HCT116 (cell line): ENCODE measurements at regions not wholly inside any gene's neighbourhood (a gene's known extent, or its start where the extent isn't known, plus 50 kb on each side); places are given as distances from the start of the nearest gene placed in this dataset.

Experiments used
- ATAC-seq: fragments of 200-7000 bp; cut with Tn5 transposase; 2 replicates; pipeline ENCODE4 v1.9.1; 2020; ENCODE audit warnings: mild to moderate bottlenecking, moderate library complexity
- BruUV-seq: library from RNA; stranded (reverse); fragments of 400-500 nt; replicated peaks from 2 replicates; lab custom pipeline; 2021; lab: Mats Ljungman, UMichigan
- CTCF ChIA-PET: fragments of 300-600 bp; sonication (Branson Sonifier 250); formaldehyde crosslinking; loops from one replicate; lab custom pipeline; 2021; ENCODE audit warnings: antibody characterized with exemption; lab: Charles Lee
- POLR2A ChIA-PET: fragments of 300-600, 350-600 bp; sonication (Branson Sonifier 250); formaldehyde crosslinking; loops from one replicate; lab custom pipeline; 2021; ENCODE audit warnings: antibody characterized with exemption; lab: Charles Lee
- RAD21 ChIA-PET, 2 experiments: fragments of 300-600 bp; sonication (Branson Sonifier 250); formaldehyde crosslinking; loops; one replicate each; lab custom pipeline; 2023; ENCODE audit warnings: low total read pairs in 2 of 2; ENCODE audit not compliant: uncharacterized antibody in 2 of 2, unreplicated experiment in 2 of 2, low non-redundant PET in 1 of 2; lab: Charles Lee
- DNase-seq: peaks from one replicate; pipeline ENCODE4 v3.0.0-alpha.2; 2010; ENCODE audit warnings: low read depth, low spot score
- H2AFZ ChIP-seq: fragments of 200-600 bp; shearing (Covaris generic), sonication (generic); 2 replicates; pipeline ENCODE4 v1.6.1; 2017; ENCODE audit warnings: low read depth, mixed run types, mixed read lengths, antibody characterized with exemption, low read length; ENCODE audit not compliant: poor library complexity, severe bottlenecking
- H3K27ac ChIP-seq: 2 replicates; pipeline ENCODE4 v1.5.1; 2012; ENCODE audit warnings: low read depth, low read length
- H3K27me3 ChIP-seq: fragments of 200-600 bp; sonication (generic); 2 replicates; pipeline ENCODE4 v1.6.1; 2016; ENCODE audit warnings: mixed run types, low read length, mixed read lengths; ENCODE audit not compliant: insufficient read depth
- H3K36me3 ChIP-seq, 2 experiments: fragments of 200-500 bp in 1 of 2; fragments of 200-600 bp in 1 of 2; sonication (Bioruptor generic) in 1 of 2; sonication (generic) in 1 of 2; 2 replicates each; pipeline versions ENCODE4 v1.5.1 to v1.6.1; 2014 to 2016; ENCODE audit warnings: low read length in 2 of 2, inconsistent platforms in 1 of 2, mixed read lengths in 1 of 2, mixed run types in 1 of 2; ENCODE audit not compliant: insufficient read depth in 2 of 2, control insufficient read depth in 1 of 2
- H3K4me1 ChIP-seq, 2 experiments: fragments of 200-600 bp in 1 of 2; sonication (generic) in 1 of 2; 2 replicates each; pipeline versions ENCODE4 v1.5.1 to v1.6.1; 2012 to 2017; ENCODE audit warnings: low read length in 2 of 2, inconsistent platforms in 1 of 2, mild to moderate bottlenecking in 1 of 2, mixed read lengths in 1 of 2, mixed run types in 1 of 2, moderate library complexity in 1 of 2; ENCODE audit not compliant: insufficient read depth in 2 of 2, control insufficient read depth in 1 of 2
- H3K4me2 ChIP-seq: fragments of 200-600 bp; sonication (generic); 2 replicates; pipeline ENCODE4 v1.6.1; 2017; ENCODE audit warnings: mixed run types, low read length, mixed read lengths
- H3K4me3 ChIP-seq, 2 experiments: fragments of 200-600 bp in 1 of 2; sonication (generic) in 1 of 2; replicated peaks in 1 of 2; 2 replicates each; pipeline ENCODE4 v1.5.1; 2011 to 2016; ENCODE audit warnings: low read length in 2 of 2, control low read depth in 1 of 2, low read depth in 1 of 2, mild to moderate bottlenecking in 1 of 2, mixed read lengths in 1 of 2, mixed run types in 1 of 2
- H3K79me2 ChIP-seq: fragments of 200-600 bp; sonication (generic); 2 replicates; pipeline ENCODE4 v1.6.1; 2017; ENCODE audit warnings: mild to moderate bottlenecking, mixed run types, low read length, moderate library complexity, mixed read lengths; ENCODE audit not compliant: insufficient read depth
- H3K9ac ChIP-seq: fragments of 200-600 bp; sonication (generic); 2 replicates; pipeline ENCODE4 v1.6.1; 2016; ENCODE audit warnings: low read length, mixed read lengths
- H3K9me2 ChIP-seq: fragments of 200-600 bp; sonication (generic), shearing (Covaris generic); 2 replicates; pipeline ENCODE4 v1.6.1; 2017; ENCODE audit warnings: mixed run types, mild to moderate bottlenecking, moderate library complexity; ENCODE audit not compliant: insufficient read depth
- H3K9me3 ChIP-seq, 2 experiments: fragments of 200-500 bp in 1 of 2; fragments of 200-600 bp in 1 of 2; sonication (Bioruptor generic) in 1 of 2; sonication (generic) in 1 of 2; 2 replicates each; pipeline ENCODE4 v1.6.1; 2014 to 2017; ENCODE audit warnings: low read length in 2 of 2, mixed read lengths in 2 of 2, inconsistent platforms in 1 of 2, low read depth in 1 of 2, mild to moderate bottlenecking in 1 of 2, mixed run types in 1 of 2, moderate library complexity in 1 of 2; ENCODE audit not compliant: control insufficient read depth in 1 of 2, insufficient read depth in 1 of 2
- H4K20me1 ChIP-seq: fragments of 200-600 bp; sonication (generic), shearing (Covaris generic); 2 replicates; pipeline ENCODE4 v1.6.1; 2017; ENCODE audit warnings: mixed run types, mild to moderate bottlenecking, moderate library complexity; ENCODE audit not compliant: insufficient read depth
- CBX3 ChIP-seq: IDR thresholded peaks from 2 replicates; pipeline ENCODE4 v1.6.1; 2012; ENCODE audit warnings: low read depth
- CEBPB ChIP-seq: IDR thresholded peaks from 2 replicates; pipeline ENCODE4 v1.6.1; 2012; ENCODE audit warnings: low read depth
- EGR1 ChIP-seq: IDR thresholded peaks from 2 replicates; pipeline ENCODE4 v1.6.1; 2012; ENCODE audit warnings: low read depth
- EZH2 ChIP-seq: fragments of 200-600 bp; sonication (generic); IDR thresholded peaks from 2 replicates; pipeline ENCODE4 v1.6.1; 2017; ENCODE audit warnings: antibody characterized with exemption, mixed run types
- MAX ChIP-seq: IDR thresholded peaks from 2 replicates; pipeline ENCODE4 v1.6.1; 2012
- RAD21 ChIP-seq: IDR thresholded peaks from 2 replicates; pipeline ENCODE4 v1.6.1; 2012; ENCODE audit warnings: low read depth, mild to moderate bottlenecking
- REST ChIP-seq: IDR thresholded peaks from 2 replicates; pipeline ENCODE4 v1.6.1; 2012; ENCODE audit warnings: low read depth
- SIN3A ChIP-seq: IDR thresholded peaks from 2 replicates; pipeline ENCODE4 v1.6.1; 2012; ENCODE audit warnings: low read depth
- YY1 ChIP-seq: IDR thresholded peaks from 2 replicates; pipeline ENCODE4 v1.6.1; 2011; ENCODE audit warnings: low read length, low read depth, moderate library complexity, mild to moderate bottlenecking; ENCODE audit not compliant: insufficient replicate concordance; ENCODE audit errors: extremely low read depth
- ZBTB33 ChIP-seq: IDR thresholded peaks from 2 replicates; pipeline ENCODE4 v1.6.1; 2011; ENCODE audit warnings: mild to moderate bottlenecking, low read length, moderate library complexity; ENCODE audit not compliant: insufficient replicate concordance; ENCODE audit errors: extremely low read depth
- ZNF274 ChIP-seq: fragments of 200-500 bp; sonication (Bioruptor generic); IDR thresholded peaks from 2 replicates; pipeline ENCODE4 v1.6.1; 2014; ENCODE audit warnings: mild to moderate bottlenecking, low read depth, low read length, inconsistent platforms
- intact Hi-C: fragments of 100-400 bp; cut with micrococcal nuclease; formaldehyde crosslinking; loops from 2 replicates; pipeline ENCODE4 v1.10.0; 2022

- TF ChIP-seq ZBTB33 (no peak), YY1 (no peak), EZH2 (no peak), SIN3A (no peak), CBX3 (no peak), CEBPB (no peak), MAX (no peak), EGR1 (no peak), ZNF274 (no peak)
Observed at GRCh38 chr9:7377489-7377888, 422.1 kb downstream of the DMAC1 start (continued).

GRCh38 chr9:7376833-7377232, 422.7 kb downstream of the DMAC1 start:
- H3K4me1 ChIP-seq: no peaks in the 10 kb centered on the region
- no TSS peak for BruUV-seq
- no peak for ATAC-seq
- TF ChIP-seq EZH2: no peak
- TF ChIP-seq RAD21: no peak
- TF ChIP-seq ZNF274: no peak
- TF ChIP-seq REST: no peak
- H3K27ac ChIP-seq: no peak overlapping the region
- ChIA-PET RAD21 (no interaction called here), CTCF (no interaction called here), POLR2A (no interaction called here)
- H2AFZ ChIP-seq: no peak overlapping the region
- H4K20me1 ChIP-seq: no peaks in the 10 kb centered on the region
- H3K36me3 ChIP-seq: no peaks in the 10 kb centered on the region
- H3K4me3 ChIP-seq: no peak overlapping the region
- no peak overlapping the region for H3K4me2 ChIP-seq
- peaks cover 5% of the 10 kb centered on the region; the same call in 1 of the 2 replicates for H3K27me3 ChIP-seq
- intact Hi-C loops: no loop called here
- no peaks in the 10 kb centered on the region for H3K9me3 ChIP-seq
- H3K9ac ChIP-seq: no peak overlapping the region
- DNase-seq: no peak
- no peaks in the 10 kb centered on the region for H3K9me2 ChIP-seq
- no peaks in the 10 kb centered on the region for H3K79me2 ChIP-seq
